ENCODE measurements at regions not wholly inside any gene's neighbourhood (a gene's known extent, or its start where the extent isn't known, plus 50 kb on each side); places are given as distances from the start of the nearest gene placed in this dataset.

DNA sequence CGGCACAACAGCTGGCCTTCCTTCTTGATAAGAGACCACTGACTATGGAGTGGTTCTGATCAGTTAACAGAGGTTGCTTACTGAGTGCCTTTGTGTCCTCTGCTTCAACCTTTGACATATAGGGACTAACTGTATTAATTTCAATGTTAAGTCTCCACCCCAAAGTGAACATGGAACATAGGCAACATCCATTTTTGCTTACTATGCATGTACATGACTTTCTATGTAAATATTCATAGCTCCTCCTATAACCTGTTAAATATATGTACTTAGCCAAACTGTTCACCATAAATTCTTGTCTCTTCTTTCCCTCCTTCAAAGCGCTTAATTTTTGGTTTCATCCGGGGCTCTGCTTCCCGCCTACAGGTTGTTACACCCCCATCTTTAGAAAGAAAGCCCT is 334.8 kb downstream of the EPM2A start:
- TF ChIP-seq, protein P1, sequence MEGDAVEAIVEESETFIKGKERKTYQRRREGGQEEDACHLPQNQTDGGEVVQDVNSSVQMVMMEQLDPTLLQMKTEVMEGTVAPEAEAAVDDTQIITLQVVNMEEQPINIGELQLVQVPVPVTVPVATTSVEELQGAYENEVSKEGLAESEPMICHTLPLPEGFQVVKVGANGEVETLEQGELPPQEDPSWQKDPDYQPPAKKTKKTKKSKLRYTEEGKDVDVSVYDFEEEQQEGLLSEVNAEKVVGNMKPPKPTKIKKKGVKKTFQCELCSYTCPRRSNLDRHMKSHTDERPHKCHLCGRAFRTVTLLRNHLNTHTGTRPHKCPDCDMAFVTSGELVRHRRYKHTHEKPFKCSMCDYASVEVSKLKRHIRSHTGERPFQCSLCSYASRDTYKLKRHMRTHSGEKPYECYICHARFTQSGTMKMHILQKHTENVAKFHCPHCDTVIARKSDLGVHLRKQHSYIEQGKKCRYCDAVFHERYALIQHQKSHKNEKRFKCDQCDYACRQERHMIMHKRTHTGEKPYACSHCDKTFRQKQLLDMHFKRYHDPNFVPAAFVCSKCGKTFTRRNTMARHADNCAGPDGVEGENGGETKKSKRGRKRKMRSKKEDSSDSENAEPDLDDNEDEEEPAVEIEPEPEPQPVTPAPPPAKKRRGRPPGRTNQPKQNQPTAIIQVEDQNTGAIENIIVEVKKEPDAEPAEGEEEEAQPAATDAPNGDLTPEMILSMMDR (IDR thresholded peaks at IDR 0.05; ENCODE audit: low read depth, low read length) = no peak
- no peak for DNase-seq (ENCODE audit: extremely low read depth, low read depth)

DNA sequence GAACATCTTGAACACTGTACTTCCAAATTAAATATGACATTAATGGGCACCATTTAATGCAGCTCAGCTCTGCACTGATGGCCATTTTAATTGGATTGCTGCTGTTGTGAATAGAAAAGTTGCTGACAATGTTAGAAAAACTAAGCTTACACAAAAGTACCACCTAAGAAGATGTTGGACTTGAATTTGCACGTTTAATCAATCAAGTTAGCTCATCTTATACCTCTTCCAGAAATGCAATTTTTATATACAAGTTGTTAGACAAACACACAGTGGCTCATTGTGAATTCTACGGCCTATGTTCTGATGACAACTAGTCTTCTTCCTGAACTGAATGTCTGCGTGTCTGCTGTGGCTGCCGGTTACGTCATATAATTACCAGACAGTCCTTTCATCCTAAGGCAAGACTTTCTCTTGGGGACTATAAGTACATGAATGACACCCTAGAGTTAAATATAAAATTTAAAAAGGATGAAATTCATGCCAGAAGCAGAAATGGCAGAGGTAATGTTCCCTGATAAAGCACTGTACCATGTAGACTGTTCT is 330.2 kb downstream of the EPM2A start:
- TF ChIP-seq, protein P1 (IDR thresholded peaks at IDR 0.05; ENCODE audit: low read depth, low read length) = no peak
- DNase-seq (ENCODE audit: extremely low read depth, low read depth) = no peak

DNA sequence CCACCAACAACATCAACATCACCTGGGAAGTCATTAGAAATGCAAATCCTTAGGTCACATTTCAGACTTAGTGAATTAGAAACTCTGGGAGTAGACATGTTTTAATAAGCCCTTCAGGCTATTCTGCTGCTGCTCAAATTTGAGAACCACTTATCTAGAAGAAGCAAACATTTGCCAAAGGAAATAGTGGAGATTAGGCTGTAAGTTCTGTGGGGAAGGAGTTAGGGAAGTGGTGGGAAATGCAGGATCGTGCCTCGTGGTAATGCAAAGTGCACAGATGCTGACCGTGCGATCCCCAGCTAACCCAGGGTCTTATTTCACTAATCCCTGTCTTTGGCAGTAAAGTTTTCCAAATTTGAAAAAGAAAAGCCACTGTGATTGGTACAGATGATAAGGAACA is 328.5 kb downstream of the EPM2A start:
- TF ChIP-seq, protein P1 (IDR thresholded peaks at IDR 0.05; ENCODE audit: low read depth, low read length) = no peak
- DNase-seq (ENCODE audit: extremely low read depth, low read depth) = no peak

DNA sequence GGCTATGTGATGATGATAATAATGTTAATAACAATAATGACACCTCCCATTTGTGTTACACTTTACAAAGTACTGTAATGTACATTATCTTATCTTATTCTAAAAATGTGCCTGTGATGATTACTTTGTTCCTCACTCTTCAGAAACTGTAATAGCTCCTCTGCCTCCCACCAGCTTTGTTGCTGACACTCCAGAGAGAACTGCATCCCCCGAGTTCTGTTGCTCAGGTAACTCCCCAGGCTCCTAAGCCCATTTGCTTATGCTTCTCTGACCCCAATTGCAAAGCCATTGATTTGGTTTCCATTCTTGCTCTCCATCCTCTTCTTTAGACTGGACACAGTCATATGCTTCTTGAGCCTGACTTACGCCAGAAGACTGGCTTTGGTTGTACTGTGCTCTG is 319.7 kb downstream of the EPM2A start:
- DNase-seq (ENCODE audit: extremely low read depth, low read depth) = no peak
- TF ChIP-seq, protein P1 (IDR thresholded peaks at IDR 0.05; ENCODE audit: low read depth, low read length) = no peak

- TF ChIP-seq, protein P1 (IDR thresholded peaks at IDR 0.05; ENCODE audit: low read depth, low read length) = no peak
- DNase-seq (ENCODE audit: extremely low read depth, low read depth) = no peak
These were observed 314.7 kb downstream of the EPM2A start for GRCh38 chr6:145420599-145420998.

- TF ChIP-seq, protein P1 (IDR thresholded peaks at IDR 0.05; ENCODE audit: low read depth, low read length) = no peak
- no peak for DNase-seq (ENCODE audit: extremely low read depth, low read depth)
These were observed 311.4 kb downstream of the EPM2A start for GRCh38 chr6:145423936-145424335.

GRCh38 chr6:145427232-145427631 is 308.1 kb downstream of the EPM2A start:
- TF ChIP-seq, protein P1 (IDR thresholded peaks at IDR 0.05; ENCODE audit: low read depth, low read length) = no peak
- DNase-seq (ENCODE audit: extremely low read depth, low read depth) = no peak

Measured in AG09319 (cell line).